HEK293T (cell line): ENCODE measurements at regions not wholly inside any gene's neighbourhood (a gene's known extent, or its start where the extent isn't known, plus 50 kb on each side); places are given as distances from the start of the nearest gene placed in this dataset.

Experiments
- CTCF ChIA-PET: fragments of 350-600 bp; formaldehyde crosslinking; extraction: SDS; loops from one replicate; lab custom pipeline; 2021; ENCODE audit warnings: antibody characterized with exemption, inconsistent platforms; lab: Yijun Ruan, JAX
- POLR2A ChIA-PET: fragments of 350-600 bp; formaldehyde crosslinking; extraction: SDS; loops from one replicate; lab custom pipeline; 2020; ENCODE audit warnings: antibody characterized with exemption, inconsistent platforms; lab: Yijun Ruan, JAX
- DNase-seq: peaks from one replicate; pipeline ENCODE4 v3.0.0; 2012; ENCODE audit warnings: mixed read lengths; ENCODE audit errors: extremely low spot score
- ARNT ChIP-seq: fragments of 450-650 bp; IDR thresholded peaks from 2 replicates; pipeline ENCODE4 v1.6.1; 2017; ENCODE audit warnings: mild to moderate bottlenecking
- BHLHE40 ChIP-seq: fragments of 450-650 bp; IDR thresholded peaks from 2 replicates; pipeline ENCODE4 v1.6.1; 2016; ENCODE audit warnings: mild to moderate bottlenecking, moderate library complexity, borderline replicate concordance
- CTBP1 ChIP-seq: fragments of 450-650 bp; IDR thresholded peaks from 2 replicates; pipeline ENCODE4 v1.6.1; 2016; ENCODE audit warnings: borderline replicate concordance
- ELF4 ChIP-seq: fragments of 450-650 bp; IDR thresholded peaks from 2 replicates; pipeline ENCODE4 v1.6.1; 2017; ENCODE audit warnings: antibody characterized with exemption
- FOXA1 ChIP-seq: fragments of 450-650 bp; IDR thresholded peaks from 2 replicates; pipeline ENCODE4 v1.6.1; 2016; ENCODE audit warnings: mild to moderate bottlenecking
- FOXK2 ChIP-seq: fragments of 450-650 bp; IDR thresholded peaks from 2 replicates; pipeline ENCODE4 v1.6.1; 2016; ENCODE audit warnings: mild to moderate bottlenecking
- FOXM1 ChIP-seq: fragments of 450-650 bp; IDR thresholded peaks from 2 replicates; pipeline ENCODE4 v1.6.1; 2017; ENCODE audit warnings: mild to moderate bottlenecking, borderline replicate concordance
- HDGF ChIP-seq: fragments of 450-650 bp; IDR thresholded peaks from 2 replicates; pipeline ENCODE4 v1.6.1; 2017; ENCODE audit warnings: antibody characterized with exemption, borderline replicate concordance
- L3MBTL2 ChIP-seq: fragments of 450-650 bp; conservative IDR thresholded peaks from 2 replicates; pipeline ENCODE4 v1.6.1; 2016; ENCODE audit warnings: mild to moderate bottlenecking
- LEF1 ChIP-seq: fragments of 450-650 bp; IDR thresholded peaks from 2 replicates; pipeline ENCODE4 v1.6.1; 2017; ENCODE audit warnings: mild to moderate bottlenecking, borderline replicate concordance
- NFRKB ChIP-seq: fragments of 450-650 bp; IDR thresholded peaks from 2 replicates; pipeline ENCODE4 v1.6.1; 2016; ENCODE audit warnings: mild to moderate bottlenecking, moderate library complexity
- SP1 ChIP-seq: fragments of 450-650 bp; IDR thresholded peaks from 2 replicates; pipeline ENCODE4 v1.6.1; 2017
- SUZ12 ChIP-seq: fragments of 450-650 bp; IDR thresholded peaks from 2 replicates; pipeline ENCODE4 v1.6.1; 2016; ENCODE audit warnings: mild to moderate bottlenecking
- TARDBP ChIP-seq: fragments of 450-650 bp; IDR thresholded peaks from 2 replicates; pipeline ENCODE4 v1.6.1; 2016
- ZNF384 ChIP-seq: fragments of 450-650 bp; IDR thresholded peaks from 2 replicates; pipeline ENCODE4 v1.6.1; 2016
- TF ChIP-seq, protein P1 (sequence below): fragments of 450-650 bp; IDR thresholded peaks from 2 replicates; pipeline ENCODE4 v1.6.1; 2016

DNA sequence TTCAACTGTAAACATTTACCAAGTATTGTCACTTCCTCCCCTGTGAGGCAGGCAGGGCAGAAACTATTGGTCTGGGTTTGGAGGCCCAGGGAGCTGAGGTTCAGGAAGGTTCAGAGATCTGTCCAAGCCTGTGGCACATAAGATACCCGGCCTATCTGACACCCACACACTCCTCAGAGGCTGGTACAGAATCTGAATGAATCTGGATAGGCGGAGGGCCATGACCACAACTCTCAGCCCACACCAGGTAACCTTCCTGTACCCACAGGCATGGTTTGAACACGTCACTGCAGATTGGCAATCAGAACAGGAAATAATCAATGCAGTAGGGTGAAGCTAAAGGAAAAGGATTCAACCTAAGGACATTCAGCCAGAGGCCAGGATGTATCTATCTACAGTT lies 92.8 kb upstream of the TMCC3 start:
- DNase-seq, result no peak
- CTCF ChIA-PET, result interaction anchor here (0.6 kb wide), 2 partner anchors 36 to 1123 kb away, joined by 3 read pairs; no protein-coding TSS in a partner anchor
- POLR2A ChIA-PET, result no interaction called here
- TF ChIP-seq TARDBP (no peak), NFRKB (no peak), ELF4 (no peak), CTBP1 (no peak), SP1 (no peak), FOXM1 (no peak), HDGF (no peak), ZNF384 (no peak), L3MBTL2 (no peak), ARNT (no peak), FOXA1 (no peak), BHLHE40 (no peak), SUZ12 (no peak), LEF1 (no peak), FOXK2 (no peak)
- TF ChIP-seq, protein P1, sequence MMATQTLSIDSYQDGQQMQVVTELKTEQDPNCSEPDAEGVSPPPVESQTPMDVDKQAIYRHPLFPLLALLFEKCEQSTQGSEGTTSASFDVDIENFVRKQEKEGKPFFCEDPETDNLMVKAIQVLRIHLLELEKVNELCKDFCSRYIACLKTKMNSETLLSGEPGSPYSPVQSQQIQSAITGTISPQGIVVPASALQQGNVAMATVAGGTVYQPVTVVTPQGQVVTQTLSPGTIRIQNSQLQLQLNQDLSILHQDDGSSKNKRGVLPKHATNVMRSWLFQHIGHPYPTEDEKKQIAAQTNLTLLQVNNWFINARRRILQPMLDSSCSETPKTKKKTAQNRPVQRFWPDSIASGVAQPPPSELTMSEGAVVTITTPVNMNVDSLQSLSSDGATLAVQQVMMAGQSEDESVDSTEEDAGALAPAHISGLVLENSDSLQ, result no peak

DNA sequence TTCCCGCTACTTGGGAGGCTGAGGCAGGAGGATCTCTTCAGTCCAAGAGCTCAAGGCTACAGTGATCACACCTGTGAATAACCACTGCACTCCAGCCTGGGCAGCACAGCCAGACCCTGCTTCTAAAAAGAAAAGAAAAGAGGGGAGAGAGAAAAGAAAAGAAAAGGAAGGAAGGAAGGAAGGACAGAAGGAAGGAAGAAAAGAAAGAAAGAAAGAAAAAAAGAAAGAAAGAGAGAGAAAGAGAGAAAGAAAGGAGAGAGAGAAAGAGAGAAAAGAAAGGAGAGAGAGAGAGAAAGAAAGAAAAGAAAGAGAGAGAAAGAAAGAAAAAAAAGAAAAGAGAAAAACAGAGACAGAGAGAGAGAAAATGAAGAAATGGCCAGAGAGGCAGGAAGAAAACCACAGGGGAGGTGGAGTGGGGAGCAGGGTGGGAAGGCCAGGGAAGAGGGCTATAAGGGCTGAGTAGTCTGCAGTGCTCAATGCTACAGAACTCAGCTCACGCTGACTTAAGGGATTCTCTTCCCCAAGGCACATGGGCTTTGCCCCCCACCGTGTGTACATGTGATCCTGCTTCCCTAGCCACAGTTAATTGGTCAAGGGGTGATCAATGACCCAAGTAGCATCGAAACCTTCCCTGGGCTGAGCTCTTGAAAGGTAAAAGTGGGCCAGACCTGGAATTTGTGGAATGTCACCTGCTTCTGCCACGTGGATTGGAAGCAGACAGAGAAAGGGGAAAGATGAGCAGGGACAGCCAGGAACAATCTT lies 90.4 kb upstream of the TMCC3 start:
- POLR2A ChIA-PET, result no interaction called here
- CTCF ChIA-PET, result no interaction called here
- no peak for TF ChIP-seq L3MBTL2
- no peak for TF ChIP-seq FOXK2
- no peak for TF ChIP-seq ZNF384
- TF ChIP-seq TARDBP, result no peak
- TF ChIP-seq HDGF, result no peak
- no peak for TF ChIP-seq LEF1
- TF ChIP-seq FOXM1, result no peak
- TF ChIP-seq SUZ12, result no peak
- TF ChIP-seq, protein P1, result no peak
- TF ChIP-seq BHLHE40, result no peak
- no peak for DNase-seq

DNA sequence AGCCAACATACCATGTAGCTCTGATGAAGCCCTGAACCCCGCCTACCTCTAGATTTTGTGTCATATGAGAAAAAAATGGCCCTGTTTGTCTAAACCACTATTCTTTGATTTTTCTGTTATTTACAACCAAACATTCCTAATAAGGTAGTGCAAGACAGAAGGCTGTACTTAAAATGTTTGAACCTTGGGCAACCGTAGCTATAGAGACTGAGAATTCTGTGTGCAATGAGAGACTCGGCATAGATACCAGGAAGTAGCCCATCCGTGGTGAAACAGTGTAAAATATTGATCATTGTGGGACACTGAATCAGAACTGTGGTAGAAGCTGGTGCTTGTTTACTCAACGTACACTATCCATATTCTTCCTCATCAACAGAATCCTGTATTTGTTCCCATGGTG lies 86.5 kb upstream of the TMCC3 start:
- CTCF ChIA-PET, result no interaction called here
- TF ChIP-seq FOXK2 (no peak), FOXM1 (no peak), SUZ12 (no peak), BHLHE40 (no peak), LEF1 (no peak), SP1 (no peak), CTBP1 (no peak), NFRKB (no peak), L3MBTL2 (no peak), ARNT (no peak), HDGF (no peak), TARDBP (no peak), FOXA1 (no peak), ELF4 (no peak), ZNF384 (no peak)
- TF ChIP-seq, protein P1, result no peak
- POLR2A ChIA-PET, result no interaction called here
- DNase-seq, result no peak

DNA sequence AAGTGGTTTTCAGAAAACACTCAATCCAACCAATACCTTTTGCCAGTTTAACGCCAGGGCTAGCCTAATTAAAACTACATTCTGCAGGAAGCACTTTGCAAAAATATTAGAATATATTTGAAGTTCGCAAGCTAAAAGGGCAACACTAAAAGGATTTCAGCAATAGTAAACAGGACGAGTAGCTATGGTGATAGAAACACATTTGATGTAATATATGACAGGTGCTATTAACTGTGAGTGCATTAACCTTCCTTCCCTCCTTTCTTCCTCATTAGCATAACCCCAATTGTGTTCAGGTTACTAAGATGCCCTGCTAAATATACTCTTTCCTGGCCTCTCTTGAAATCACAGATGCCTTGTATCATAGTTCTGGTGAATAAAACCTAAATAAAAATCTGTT lies 85.6 kb upstream of the TMCC3 start:
- DNase-seq, result no peak
- POLR2A ChIA-PET, result no interaction called here
- CTCF ChIA-PET, result no interaction called here

DNA sequence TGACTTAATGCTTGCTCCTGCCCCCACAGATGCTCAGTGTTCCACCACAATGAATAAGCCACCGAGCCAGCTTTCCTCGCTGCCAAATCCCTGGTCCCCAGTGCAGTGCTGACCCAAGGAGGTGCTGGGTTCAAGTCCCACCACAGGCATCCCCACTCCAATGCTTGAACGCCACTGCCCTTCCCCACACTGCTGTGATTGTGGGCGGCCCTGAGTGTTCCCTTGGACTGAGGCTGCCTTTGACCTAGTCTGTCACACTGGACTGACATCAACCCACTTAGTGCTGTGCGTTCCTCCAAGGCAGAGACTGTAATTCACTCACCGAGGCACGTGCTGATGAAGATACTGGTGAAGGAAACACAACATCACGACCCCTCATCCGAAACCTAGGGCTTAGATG lies 83.4 kb upstream of the TMCC3 start:
- CTCF ChIA-PET, result no interaction called here
- TF ChIP-seq ELF4 (no peak), FOXM1 (no peak), HDGF (no peak), ZNF384 (no peak), NFRKB (no peak), SUZ12 (no peak), LEF1 (no peak), SP1 (no peak), L3MBTL2 (no peak), TARDBP (no peak)
- TF ChIP-seq, protein P1, result no peak
- DNase-seq, result no peak
- POLR2A ChIA-PET, result no interaction called here

More for the DNA sequence above, 85.6 kb upstream of the TMCC3 start:
- TF ChIP-seq FOXM1 (no peak), TARDBP (no peak), FOXK2 (no peak), ELF4 (no peak), NFRKB (no peak), L3MBTL2 (no peak), SP1 (no peak), CTBP1 (no peak), FOXA1 (no peak), LEF1 (no peak), BHLHE40 (no peak)
